Fibroblast of lung (primary cell): ENCODE measurements at regions not wholly inside any gene's neighbourhood (a gene's known extent, or its start where the extent isn't known, plus 50 kb on each side); places are given as distances from the start of the nearest gene placed in this dataset.

Experiments used
- EZH2 ChIP-seq: IDR thresholded peaks from 2 replicates; pipeline ENCODE4 v1.5.1; 2012; ENCODE audit warnings: low read length, control low read depth, mild to moderate bottlenecking; ENCODE audit errors: missing control alignments
- TF ChIP-seq, protein P1 (sequence below), 2 donors: IDR thresholded peaks in 1 of 2; conservative IDR thresholded peaks in 1 of 2; 1 replicate in 1 of 2; 2 replicates in 1 of 2; pipeline ENCODE4 v1.5.1; 2011 to 2012; ENCODE audit warnings: low read length in 2 of 2, control low read depth in 1 of 2, inconsistent platforms in 1 of 2, low read depth in 1 of 2, mild to moderate bottlenecking in 1 of 2

DNA sequence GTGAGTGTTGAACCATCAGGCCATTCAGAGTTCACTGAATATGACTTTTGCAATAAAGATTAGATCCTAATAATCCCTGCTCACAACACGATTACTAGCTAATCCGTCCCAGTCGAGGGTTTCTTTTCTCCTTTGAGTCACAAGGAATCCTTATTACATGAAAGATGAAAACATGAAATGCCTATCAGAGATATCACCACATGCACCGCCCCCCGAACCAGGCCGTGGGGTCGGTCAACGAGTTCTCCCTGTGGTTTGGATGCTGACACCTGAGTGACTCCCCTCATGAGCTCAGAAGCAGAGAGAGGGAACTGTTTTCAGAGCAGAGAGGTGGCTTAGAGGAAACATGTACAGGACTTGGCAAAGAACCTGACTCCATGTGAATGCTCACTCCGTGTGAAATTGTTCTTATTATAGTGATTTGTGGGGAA lies 263.3 kb downstream of the ETS1 start:
- TF ChIP-seq, protein P1, sequence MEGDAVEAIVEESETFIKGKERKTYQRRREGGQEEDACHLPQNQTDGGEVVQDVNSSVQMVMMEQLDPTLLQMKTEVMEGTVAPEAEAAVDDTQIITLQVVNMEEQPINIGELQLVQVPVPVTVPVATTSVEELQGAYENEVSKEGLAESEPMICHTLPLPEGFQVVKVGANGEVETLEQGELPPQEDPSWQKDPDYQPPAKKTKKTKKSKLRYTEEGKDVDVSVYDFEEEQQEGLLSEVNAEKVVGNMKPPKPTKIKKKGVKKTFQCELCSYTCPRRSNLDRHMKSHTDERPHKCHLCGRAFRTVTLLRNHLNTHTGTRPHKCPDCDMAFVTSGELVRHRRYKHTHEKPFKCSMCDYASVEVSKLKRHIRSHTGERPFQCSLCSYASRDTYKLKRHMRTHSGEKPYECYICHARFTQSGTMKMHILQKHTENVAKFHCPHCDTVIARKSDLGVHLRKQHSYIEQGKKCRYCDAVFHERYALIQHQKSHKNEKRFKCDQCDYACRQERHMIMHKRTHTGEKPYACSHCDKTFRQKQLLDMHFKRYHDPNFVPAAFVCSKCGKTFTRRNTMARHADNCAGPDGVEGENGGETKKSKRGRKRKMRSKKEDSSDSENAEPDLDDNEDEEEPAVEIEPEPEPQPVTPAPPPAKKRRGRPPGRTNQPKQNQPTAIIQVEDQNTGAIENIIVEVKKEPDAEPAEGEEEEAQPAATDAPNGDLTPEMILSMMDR (conservative IDR thresholded peaks at IDR 0.05 in 1 of 2, IDR thresholded peaks at IDR 0.05 in 1 of 2; ENCODE audit: low read depth in 1 of 2, low read length in 2 of 2), result no peak
- TF ChIP-seq EZH2, result no peak
